Neural progenitor cell (in vitro differentiated cells): ENCODE measurements at regions not wholly inside any gene's neighbourhood (a gene's known extent, or its start where the extent isn't known, plus 50 kb on each side); places are given as distances from the start of the nearest gene placed in this dataset.

Source experiments
- DNase-seq: peaks from one replicate; pipeline ENCODE4 v3.0.0-alpha.2; 2016; ENCODE audit warnings: low spot score
- H2AFZ ChIP-seq: fragments of 200-600 bp; sonication (generic); replicated peaks from 2 replicates; pipeline ENCODE4 v1.6.1; 2016; ENCODE audit warnings: antibody characterized with exemption
- H3F3A ChIP-seq: fragments of 200-600 bp; sonication (generic); 2 replicates; pipeline ENCODE4 v1.6.1; 2016; ENCODE audit warnings: antibody characterized with exemption, low read depth
- H3K27ac ChIP-seq: fragments of 200-600 bp; sonication (generic); 2 replicates; pipeline ENCODE4 v1.5.1; 2016; ENCODE audit warnings: mild to moderate bottlenecking
- H3K27me3 ChIP-seq: fragments of 200-600 bp; sonication (generic); 2 replicates; pipeline ENCODE4 v1.6.1; 2016; ENCODE audit warnings: mild to moderate bottlenecking, moderate library complexity
- H3K36me3 ChIP-seq: fragments of 200-600 bp; sonication (generic); 2 replicates; pipeline ENCODE4 v1.5.1; 2016
- H3K4me1 ChIP-seq: fragments of 200-600 bp; sonication (generic); 2 replicates; pipeline ENCODE4 v1.6.1; 2016; ENCODE audit warnings: mixed run types
- H3K4me2 ChIP-seq: fragments of 200-600 bp; sonication (generic); 2 replicates; pipeline ENCODE4 v1.6.1; 2016
- H3K4me3 ChIP-seq: fragments of 200-600 bp; sonication (generic); 2 replicates; pipeline ENCODE4 v1.5.1; 2016
- H3K79me2 ChIP-seq: fragments of 200-600 bp; sonication (generic); 2 replicates; pipeline ENCODE4 v1.6.1; 2016; ENCODE audit warnings: low read depth
- H3K9ac ChIP-seq: fragments of 200-600 bp; sonication (generic); 2 replicates; pipeline ENCODE4 v1.6.1; 2016
- H3K9me3 ChIP-seq: fragments of 200-600 bp; sonication (generic); 2 replicates; pipeline ENCODE4 v1.5.1; 2016; ENCODE audit warnings: low read depth
- H4K20me1 ChIP-seq: fragments of 200-600 bp; sonication (generic); 2 replicates; pipeline ENCODE4 v1.6.1; 2016; ENCODE audit warnings: low read depth
- H3K27ac Mint-ChIP-seq: 3 replicates; pipeline ENCODE4 v1.8.0; 2021; ENCODE audit warnings: mixed read lengths
- H3K27me3 Mint-ChIP-seq: 2 replicates; pipeline ENCODE4 v1.8.0; 2022; ENCODE audit warnings: low read depth, mild to moderate bottlenecking, inconsistent platforms, moderate library complexity, mixed read lengths; ENCODE audit not compliant: insufficient read depth
- H3K36me3 Mint-ChIP-seq: 3 replicates; pipeline ENCODE4 v1.8.0; 2021; ENCODE audit warnings: mixed read lengths
- H3K4me1 Mint-ChIP-seq: 3 replicates; pipeline ENCODE4 v1.8.0; 2021; ENCODE audit warnings: mixed read lengths
- H3K4me3 Mint-ChIP-seq: 3 replicates; pipeline ENCODE4 v1.8.0; 2021; ENCODE audit warnings: mild to moderate bottlenecking, moderate library complexity, mixed read lengths
- H3K9me3 Mint-ChIP-seq: 3 replicates; pipeline ENCODE4 v1.8.0; 2020; ENCODE audit warnings: mixed read lengths
- EZH2 ChIP-seq: fragments of 200-600 bp; sonication (generic); IDR thresholded peaks from 2 replicates; pipeline ENCODE4 v1.6.1; 2017; ENCODE audit warnings: antibody characterized with exemption, mild to moderate bottlenecking, moderate library complexity
- EZH2phosphoT487 ChIP-seq: fragments of 200-600 bp; sonication (generic); IDR thresholded peaks from 2 replicates; pipeline ENCODE4 v1.6.1; 2017; ENCODE audit warnings: antibody characterized with exemption
- TF ChIP-seq, protein P1 (sequence below): fragments of 200-600 bp; sonication (generic); IDR thresholded peaks from 2 replicates; pipeline ENCODE4 v1.5.1; 2017; ENCODE audit warnings: antibody characterized with exemption, mild to moderate bottlenecking

DNA sequence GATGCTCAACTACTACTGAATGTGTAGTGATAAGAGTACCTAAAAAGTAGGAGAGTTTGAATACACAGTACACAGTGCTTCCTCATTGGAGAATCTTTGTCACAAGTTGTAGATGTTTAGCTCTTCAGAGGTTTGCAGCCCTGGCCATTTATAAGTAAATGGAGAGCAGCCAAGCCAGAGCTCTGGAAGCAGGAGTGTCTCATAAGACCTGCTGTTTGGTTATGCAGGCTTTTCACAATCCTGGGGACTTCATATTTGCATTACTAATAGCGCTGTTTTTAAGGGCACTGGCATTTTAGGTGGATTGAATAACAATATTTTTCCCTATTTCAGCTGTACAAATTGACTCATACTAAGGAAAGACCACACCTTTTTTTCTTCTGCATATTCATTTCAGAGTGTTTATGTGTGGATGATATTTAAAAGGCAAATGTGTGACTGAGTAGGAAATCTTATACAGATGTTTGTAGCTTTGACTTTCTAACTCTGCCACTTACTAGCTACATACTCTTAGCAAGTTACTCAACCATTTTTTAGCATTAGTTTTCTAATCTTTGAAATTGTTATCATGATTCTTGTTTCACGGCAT, 730.5 kb upstream of the MAP3K7 start:
- H3K9ac ChIP-seq: no peak overlapping the region
- H3K4me1 ChIP-seq: no peaks in the 10 kb centered on the region
- Mint-ChIP-seq H3K9me3 (no peaks in the 10 kb centered on the region), H3K4me1 (no peaks in the 10 kb centered on the region), H3K27ac (no peak overlapping the region), H3K4me3 (no peak overlapping the region), H3K27me3 (no peaks in the 10 kb centered on the region), H3K36me3 (no peaks in the 10 kb centered on the region)
- no peak for TF ChIP-seq EZH2phosphoT487
- TF ChIP-seq, protein P1, sequence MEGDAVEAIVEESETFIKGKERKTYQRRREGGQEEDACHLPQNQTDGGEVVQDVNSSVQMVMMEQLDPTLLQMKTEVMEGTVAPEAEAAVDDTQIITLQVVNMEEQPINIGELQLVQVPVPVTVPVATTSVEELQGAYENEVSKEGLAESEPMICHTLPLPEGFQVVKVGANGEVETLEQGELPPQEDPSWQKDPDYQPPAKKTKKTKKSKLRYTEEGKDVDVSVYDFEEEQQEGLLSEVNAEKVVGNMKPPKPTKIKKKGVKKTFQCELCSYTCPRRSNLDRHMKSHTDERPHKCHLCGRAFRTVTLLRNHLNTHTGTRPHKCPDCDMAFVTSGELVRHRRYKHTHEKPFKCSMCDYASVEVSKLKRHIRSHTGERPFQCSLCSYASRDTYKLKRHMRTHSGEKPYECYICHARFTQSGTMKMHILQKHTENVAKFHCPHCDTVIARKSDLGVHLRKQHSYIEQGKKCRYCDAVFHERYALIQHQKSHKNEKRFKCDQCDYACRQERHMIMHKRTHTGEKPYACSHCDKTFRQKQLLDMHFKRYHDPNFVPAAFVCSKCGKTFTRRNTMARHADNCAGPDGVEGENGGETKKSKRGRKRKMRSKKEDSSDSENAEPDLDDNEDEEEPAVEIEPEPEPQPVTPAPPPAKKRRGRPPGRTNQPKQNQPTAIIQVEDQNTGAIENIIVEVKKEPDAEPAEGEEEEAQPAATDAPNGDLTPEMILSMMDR: no peak
- TF ChIP-seq EZH2: no peak
- no peak overlapping the region for H3K4me3 ChIP-seq
- no peaks in the 10 kb centered on the region for H4K20me1 ChIP-seq
- no peak for DNase-seq
- H3K9me3 ChIP-seq: no peaks in the 10 kb centered on the region
- peak overlapping the region; percentile 32 for H2AFZ ChIP-seq
- H3K4me2 ChIP-seq: no peak overlapping the region
- H3K27me3 ChIP-seq: no peaks in the 10 kb centered on the region
- H3F3A ChIP-seq: no peaks in the 10 kb centered on the region
- no peaks in the 10 kb centered on the region for H3K79me2 ChIP-seq
- H3K27ac ChIP-seq: no peak overlapping the region
- H3K36me3 ChIP-seq: no peaks in the 10 kb centered on the region

DNA sequence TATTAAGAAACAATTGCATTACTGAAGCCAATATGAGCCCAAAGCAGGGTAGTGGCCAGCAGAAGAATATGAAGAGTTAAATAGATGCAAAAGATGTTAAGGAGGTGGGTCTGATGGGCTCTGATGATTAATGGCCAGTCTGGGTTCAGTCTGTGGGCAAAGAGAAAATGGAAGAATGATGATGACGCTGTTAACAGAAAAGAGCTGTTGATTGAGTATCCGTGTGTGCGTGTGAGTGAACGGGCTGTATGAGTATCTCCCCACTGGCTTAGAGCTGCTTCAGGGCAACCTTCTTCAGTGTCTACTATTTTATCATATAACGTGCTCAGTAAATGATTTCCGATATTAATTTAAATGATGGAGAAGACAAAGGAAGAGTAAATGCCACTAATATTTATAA, 723.3 kb upstream of the MAP3K7 start:
- Histone ChIP-seq H3K9me3 (no peaks in the 10 kb centered on the region), H3K36me3 (no peaks in the 10 kb centered on the region), H2AFZ (no peak overlapping the region), H4K20me1 (no peaks in the 10 kb centered on the region), H3K27me3 (no peaks in the 10 kb centered on the region), H3K4me1 (no peaks in the 10 kb centered on the region), H3K4me3 (no peak overlapping the region), H3K27ac (no peak overlapping the region), H3F3A (no peaks in the 10 kb centered on the region), H3K9ac (no peak overlapping the region), H3K4me2 (no peak overlapping the region), H3K79me2 (no peaks in the 10 kb centered on the region)
- Mint-ChIP-seq H3K9me3 (no peaks in the 10 kb centered on the region), H3K4me1 (no peaks in the 10 kb centered on the region), H3K27ac (no peak overlapping the region), H3K27me3 (no peaks in the 10 kb centered on the region), H3K36me3 (no peaks in the 10 kb centered on the region), H3K4me3 (no peak overlapping the region)
- TF ChIP-seq EZH2 (no peak), EZH2phosphoT487 (no peak)
- TF ChIP-seq, protein P1: no peak
- DNase-seq: no peak

- H3K4me3 Mint-ChIP-seq: no peak overlapping the region
- H3K27ac Mint-ChIP-seq: no peak overlapping the region
- H3K36me3 ChIP-seq: no peaks in the 10 kb centered on the region
- H3K36me3 Mint-ChIP-seq: no peaks in the 10 kb centered on the region
- peaks cover 4% of the 10 kb centered on the region for H3K9me3 Mint-ChIP-seq
- no peaks in the 10 kb centered on the region for H3K9me3 ChIP-seq
- no peak overlapping the region for H2AFZ ChIP-seq
- H3K27me3 ChIP-seq: peaks cover 19% of the 10 kb centered on the region
- peaks cover 5% of the 10 kb centered on the region for H3K27me3 Mint-ChIP-seq
- H3K4me1 Mint-ChIP-seq: no peaks in the 10 kb centered on the region
- H4K20me1 ChIP-seq: no peaks in the 10 kb centered on the region
- DNase-seq: no peak
- no peak overlapping the region for H3K27ac ChIP-seq
- no peak overlapping the region for H3K4me2 ChIP-seq
- TF ChIP-seq EZH2phosphoT487 (no peak), EZH2 (no peak)
- TF ChIP-seq, protein P1: no peak
- no peak overlapping the region for H3K4me3 ChIP-seq
- H3K79me2 ChIP-seq: no peaks in the 10 kb centered on the region
- no peak overlapping the region for H3K9ac ChIP-seq
- no peaks in the 10 kb centered on the region for H3K4me1 ChIP-seq
- no peaks in the 10 kb centered on the region for H3F3A ChIP-seq
Measured at GRCh38 chr6:91305755-91306154, 718.9 kb upstream of the MAP3K7 start.
